OCI-LY3 (cell line): ENCODE measurements at regions not wholly inside any gene's neighbourhood (a gene's known extent, or its start where the extent isn't known, plus 50 kb on each side); places are given as distances from the start of the nearest gene placed in this dataset.

Experiments
- CTCF ChIP-seq: fragments of 200-600, 300-600 bp; sonication (generic); IDR thresholded peaks from 2 replicates; pipeline ENCODE4 v1.5.1; 2014; ENCODE audit warnings: antibody characterized with exemption, low read length, low read depth
- EZH2phosphoT487 ChIP-seq: fragments of 200-600 bp; shearing (Covaris generic); IDR thresholded peaks from 2 replicates; pipeline ENCODE4 v1.6.1; 2018; ENCODE audit warnings: antibody characterized with exemption, mixed run types, low read depth

GRCh38 chrX:8404471-8404870, 60.2 kb upstream of the VCX3B start:
- TF ChIP-seq CTCF (no peak), EZH2phosphoT487 (no peak)
